ENCODE measurements at regions not wholly inside any gene's neighbourhood (a gene's known extent, or its start where the extent isn't known, plus 50 kb on each side); places are given as distances from the start of the nearest gene placed in this dataset.
"Not testable (repeated sequence)": the region's sequence is repeated elsewhere in the genome, so short reads cannot be mapped to it uniquely, and the experiment has no call there.

DNA sequence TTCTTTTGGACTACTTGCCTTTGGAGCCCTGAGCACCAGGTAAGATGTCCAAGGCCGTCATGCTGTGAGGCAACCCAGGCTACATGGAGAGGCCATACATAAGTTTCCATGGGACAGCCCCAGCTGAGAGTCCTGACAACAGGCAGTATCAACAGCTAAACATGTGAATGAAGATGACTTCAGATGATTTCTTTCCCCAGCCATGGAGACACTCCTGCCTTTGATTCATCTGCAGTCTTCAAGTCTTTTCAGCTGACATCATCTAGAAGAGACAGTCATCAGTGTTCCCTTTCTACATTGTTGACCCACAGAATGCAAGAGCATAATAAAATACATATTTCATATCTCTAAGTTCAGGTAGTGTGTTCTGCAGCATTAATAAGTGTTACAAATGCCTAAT, 398.7 kb downstream of the BTG1 start:
- 100% methylated on average over 1 of the region's 1 CpG for WGBS
- Histone ChIP-seq H3K4me3 (ENCODE audit: low read depth, low read length) (no peak overlapping the region), H3K4me1 (ENCODE audit: insufficient read depth) (no peaks in the 10 kb centered on the region), H3K27ac (ENCODE audit: low read depth) (no peak overlapping the region), H3K36me3 (ENCODE audit: insufficient read depth) (no peaks in the 10 kb centered on the region)
- DNase-seq (ENCODE audit: extremely low spot score) = no peak

DNA sequence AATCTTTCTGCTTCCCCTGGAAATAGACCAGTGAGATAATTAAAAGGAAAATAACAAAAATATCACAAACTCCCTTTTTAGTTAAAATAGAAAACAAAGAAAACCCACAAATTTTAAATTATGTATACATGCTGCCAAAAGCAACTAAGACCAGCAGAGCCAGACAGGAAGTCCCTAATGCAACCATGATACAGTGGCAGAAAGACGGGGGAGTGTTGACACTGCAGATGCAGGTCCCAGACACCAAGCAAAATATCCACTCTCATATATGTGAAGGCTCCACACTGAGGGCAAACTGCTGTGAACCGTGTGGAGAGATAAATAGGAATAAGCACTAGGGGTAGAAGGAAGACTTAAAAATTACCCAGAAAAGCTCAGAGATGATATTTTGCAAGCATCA, 401.0 kb downstream of the BTG1 start:
- 59% methylated on average over 2 of the region's 2 CpGs for WGBS
- Histone ChIP-seq H3K36me3 (ENCODE audit: insufficient read depth) (no peaks in the 10 kb centered on the region), H3K4me1 (ENCODE audit: insufficient read depth) (no peaks in the 10 kb centered on the region), H3K27ac (ENCODE audit: low read depth) (no peak overlapping the region), H3K4me3 (ENCODE audit: low read depth, low read length) (no peak overlapping the region)
- no peak for DNase-seq (ENCODE audit: extremely low spot score)

DNA sequence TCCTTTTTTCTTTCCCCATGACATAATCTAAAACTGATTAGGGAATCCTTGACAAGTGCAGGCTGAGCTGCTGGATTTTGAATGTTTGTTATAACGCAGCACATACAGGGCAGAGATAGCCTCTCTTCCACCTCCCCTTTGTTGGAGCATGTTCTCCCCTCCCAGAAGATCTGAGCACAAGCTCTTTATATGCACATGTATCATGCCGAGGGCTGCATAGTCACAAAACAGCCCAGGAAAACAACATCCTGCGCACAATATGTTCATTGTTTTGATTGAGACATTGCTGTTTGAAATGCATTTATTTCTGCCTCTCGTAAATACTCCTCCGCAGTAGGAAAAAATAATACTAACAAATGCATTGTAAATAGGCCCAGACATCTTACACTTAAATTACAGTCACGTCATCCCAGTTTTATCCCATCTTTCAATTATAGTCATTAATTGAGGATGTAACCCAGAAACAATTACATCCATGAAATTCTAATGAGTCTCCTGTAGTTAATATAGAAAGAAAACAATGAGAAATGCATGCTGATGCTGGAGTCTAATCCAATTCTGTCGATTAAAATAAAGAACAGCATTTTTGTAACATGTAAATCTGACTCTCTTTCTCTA, 401.8 kb downstream of the BTG1 start:
- no peaks in the 10 kb centered on the region for H3K36me3 ChIP-seq (ENCODE audit: insufficient read depth)
- DNase-seq (ENCODE audit: extremely low spot score) = no peak
- H3K4me1 ChIP-seq (ENCODE audit: insufficient read depth) = no peaks in the 10 kb centered on the region
- no peak overlapping the region for H3K27ac ChIP-seq (ENCODE audit: low read depth)
- no peak overlapping the region for H3K4me3 ChIP-seq (ENCODE audit: low read depth, low read length)
- WGBS = 75% methylated on average over 7 of the region's 7 CpGs

DNA sequence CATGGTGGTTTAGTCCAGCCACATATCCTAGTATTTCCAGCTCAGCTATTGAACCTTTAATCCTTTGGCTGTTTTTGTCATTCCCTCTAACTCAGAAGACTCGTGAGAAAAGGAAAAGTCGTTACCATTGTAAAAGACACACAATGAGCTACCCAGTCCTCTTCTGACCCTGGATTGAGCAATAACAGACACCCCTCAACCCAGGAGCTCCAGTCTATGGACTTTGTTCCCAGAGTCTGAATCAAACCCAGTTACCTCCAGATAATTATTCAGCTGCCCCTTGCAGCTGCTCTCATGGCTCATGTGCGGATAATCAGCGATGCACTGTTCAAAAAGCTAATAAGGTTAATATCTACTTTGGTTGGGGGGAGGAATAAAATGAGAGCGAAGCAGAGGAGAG, 402.4 kb downstream of the BTG1 start:
- Histone ChIP-seq H3K36me3 (ENCODE audit: insufficient read depth) (no peaks in the 10 kb centered on the region), H3K4me1 (ENCODE audit: insufficient read depth) (no peaks in the 10 kb centered on the region), H3K27ac (ENCODE audit: low read depth) (no peak overlapping the region), H3K4me3 (ENCODE audit: low read depth, low read length) (no peak overlapping the region)
- no peak for DNase-seq (ENCODE audit: extremely low spot score)
- WGBS = 91% methylated on average over 5 of the region's 5 CpGs

DNA sequence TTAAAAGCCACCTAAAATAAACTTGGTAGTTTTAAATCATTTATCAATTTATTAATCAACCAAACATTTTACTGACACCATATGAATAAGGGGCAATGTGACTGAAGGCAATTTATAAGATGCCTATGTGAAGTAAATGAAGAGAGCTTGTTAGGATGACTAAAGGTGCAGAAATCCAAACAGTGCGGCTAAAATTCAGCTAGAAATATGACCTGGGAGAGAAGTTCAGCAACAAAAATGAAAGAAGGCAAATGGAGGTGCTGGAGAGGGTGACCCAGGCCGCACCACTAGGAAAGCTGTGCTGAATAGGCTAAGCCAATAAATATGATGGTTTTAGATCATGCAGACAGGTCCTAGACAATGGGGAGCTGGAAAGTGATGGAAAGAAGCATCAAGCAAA, 403.7 kb downstream of the BTG1 start:
- Histone ChIP-seq H3K36me3 (ENCODE audit: insufficient read depth) (no peaks in the 10 kb centered on the region), H3K27ac (ENCODE audit: low read depth) (no peak overlapping the region), H3K4me1 (ENCODE audit: insufficient read depth) (no peaks in the 10 kb centered on the region), H3K4me3 (ENCODE audit: low read depth, low read length) (no peak overlapping the region)
- WGBS = 87% methylated on average over 2 of the region's 2 CpGs
- no peak for DNase-seq (ENCODE audit: extremely low spot score)

DNA sequence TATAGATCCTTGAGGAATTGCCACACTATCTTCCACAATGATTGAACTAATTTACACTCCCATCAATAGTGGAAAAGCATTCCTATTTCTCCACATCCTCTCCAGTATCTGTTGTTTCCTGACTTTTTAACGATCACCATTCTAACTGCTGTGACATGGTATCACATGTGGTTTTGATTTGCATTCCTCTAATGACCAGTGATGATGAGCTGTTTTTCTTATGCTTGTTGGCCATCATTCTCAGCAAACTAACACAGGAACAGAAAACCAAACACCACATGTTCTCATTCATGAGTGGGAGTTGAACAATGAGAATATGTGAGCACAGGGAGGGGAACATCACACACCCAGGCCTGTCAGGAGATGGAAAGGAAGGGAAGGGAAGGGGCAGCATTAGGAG, 411.8 kb downstream of the BTG1 start:
- H3K4me1 ChIP-seq (ENCODE audit: insufficient read depth); H3K36me3 ChIP-seq (ENCODE audit: insufficient read depth); H3K27ac ChIP-seq (ENCODE audit: low read depth); H3K4me3 ChIP-seq (ENCODE audit: low read depth, low read length); DNase-seq (ENCODE audit: extremely low spot score): not testable (repeated sequence)
- 63% methylated on average over 1 of the region's 1 CpG for WGBS

DNA sequence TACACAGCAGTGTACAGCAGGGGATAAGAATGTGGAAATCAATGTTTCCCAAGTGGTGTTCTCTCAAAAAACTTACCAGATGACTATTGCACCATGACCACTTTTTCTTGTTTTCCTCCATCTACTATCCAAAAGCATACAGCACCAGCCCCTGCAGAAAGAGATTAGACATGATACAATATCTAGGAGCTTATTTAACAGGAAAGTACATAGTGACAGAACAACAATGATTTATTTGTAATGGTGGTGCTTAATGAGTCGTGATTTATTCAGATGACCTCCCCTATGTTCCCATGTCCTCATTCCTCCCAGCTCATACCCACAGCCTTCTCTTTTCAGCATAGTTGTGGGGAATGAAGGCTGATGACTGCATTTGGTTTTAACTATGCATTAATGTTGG, 413.6 kb downstream of the BTG1 start:
- Histone ChIP-seq H3K4me1 (ENCODE audit: insufficient read depth) (no peaks in the 10 kb centered on the region), H3K4me3 (ENCODE audit: low read depth, low read length) (no peak overlapping the region), H3K27ac (ENCODE audit: low read depth) (no peak overlapping the region), H3K36me3 (ENCODE audit: insufficient read depth) (no peaks in the 10 kb centered on the region)
- 81% methylated on average over 1 of the region's 1 CpG for WGBS
- no peak for DNase-seq (ENCODE audit: extremely low spot score)

DNA sequence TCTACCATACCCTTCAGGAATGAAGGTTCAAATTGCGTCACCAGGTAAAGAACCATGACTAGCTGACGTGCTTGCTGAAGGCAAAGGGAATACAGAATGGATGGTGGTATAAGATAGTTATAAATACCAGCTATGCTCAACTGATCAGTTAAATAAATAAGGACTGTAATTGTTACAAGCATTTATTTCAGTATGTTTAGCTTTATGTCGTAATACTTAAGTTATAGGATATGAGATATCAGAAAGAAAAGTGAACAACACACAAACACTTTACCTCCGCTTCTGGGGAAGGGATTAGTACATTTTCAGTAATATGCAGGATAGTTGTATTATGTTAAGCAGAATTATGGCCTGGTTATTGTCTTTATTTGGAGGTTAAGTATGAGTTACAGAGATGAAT, 416.1 kb downstream of the BTG1 start:
- 95% methylated on average over 4 of the region's 4 CpGs for WGBS
- DNase-seq (ENCODE audit: extremely low spot score) = no peak
- H3K36me3 ChIP-seq (ENCODE audit: insufficient read depth) = no peaks in the 10 kb centered on the region

DNA sequence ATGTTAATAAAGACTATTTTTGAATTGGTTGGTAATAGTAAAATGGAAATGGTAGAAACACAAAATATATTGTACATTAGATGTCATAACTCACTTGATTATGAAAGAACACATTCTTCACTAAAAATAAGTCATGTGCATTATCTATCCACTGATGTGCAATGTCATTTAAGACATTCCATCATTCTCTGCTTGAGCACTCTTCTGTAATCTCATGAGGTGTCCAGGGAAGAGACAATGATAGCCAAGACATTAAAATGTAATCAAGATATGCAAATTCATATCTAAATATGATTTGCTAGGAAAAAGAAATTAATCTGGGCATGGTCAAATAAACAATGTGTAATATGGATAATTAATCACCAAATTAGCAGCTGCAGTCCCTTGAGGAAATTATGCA, 422.5 kb downstream of the BTG1 start:
- Histone ChIP-seq H3K4me1 (ENCODE audit: insufficient read depth) (no peaks in the 10 kb centered on the region), H3K27ac (ENCODE audit: low read depth) (no peak overlapping the region), H3K36me3 (ENCODE audit: insufficient read depth) (no peaks in the 10 kb centered on the region), H3K4me3 (ENCODE audit: low read depth, low read length) (no peak overlapping the region)
- no peak for DNase-seq (ENCODE audit: extremely low spot score)

More for the DNA sequence above, 416.1 kb downstream of the BTG1 start:
- no peaks in the 10 kb centered on the region for H3K4me1 ChIP-seq (ENCODE audit: insufficient read depth)
- H3K27ac ChIP-seq (ENCODE audit: low read depth) = no peak overlapping the region
- no peak overlapping the region for H3K4me3 ChIP-seq (ENCODE audit: low read depth, low read length)

DNA sequence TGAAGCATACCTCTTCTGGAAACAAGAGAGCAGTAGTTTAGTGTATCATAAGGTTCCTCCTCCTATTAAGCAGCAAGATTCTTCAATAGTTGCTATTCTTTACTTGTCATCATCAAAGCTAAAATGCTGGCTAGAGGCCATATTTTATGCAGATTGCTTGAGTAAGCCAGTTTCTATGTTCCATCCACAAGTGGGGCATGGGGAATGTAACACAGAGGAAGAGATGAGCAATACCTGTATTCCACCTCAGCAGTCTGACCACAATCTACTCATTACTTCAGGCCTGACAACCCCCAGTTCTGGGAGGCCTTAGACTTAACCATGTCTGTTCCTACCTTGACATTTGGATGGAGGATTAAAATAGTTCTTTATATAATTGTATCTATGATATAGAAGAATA, 423.6 kb downstream of the BTG1 start:
- Histone ChIP-seq H3K36me3 (ENCODE audit: insufficient read depth) (no peaks in the 10 kb centered on the region), H3K4me1 (ENCODE audit: insufficient read depth) (no peaks in the 10 kb centered on the region), H3K27ac (ENCODE audit: low read depth) (no peak overlapping the region), H3K4me3 (ENCODE audit: low read depth, low read length) (no peak overlapping the region)
- no peak for DNase-seq (ENCODE audit: extremely low spot score)

DNA sequence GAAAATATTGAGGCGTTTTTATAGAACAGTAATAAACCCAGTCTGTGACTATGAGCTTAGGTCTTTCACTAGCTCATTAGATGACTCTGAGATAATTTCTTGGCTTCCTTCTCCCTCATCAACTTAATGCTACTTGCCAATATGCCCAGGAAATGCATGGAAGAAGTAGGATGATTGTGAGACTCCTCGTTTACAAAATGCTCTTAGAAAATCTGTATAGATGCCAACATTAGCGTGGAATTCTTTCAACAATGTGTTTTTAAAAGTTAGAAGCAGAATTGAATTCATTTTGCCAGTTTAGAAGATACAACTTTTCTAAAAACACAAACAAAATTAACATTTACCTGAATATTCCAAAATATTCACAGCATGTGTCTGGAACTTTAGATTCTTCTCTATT, 424.6 kb downstream of the BTG1 start:
- DNase-seq (ENCODE audit: extremely low spot score) = no peak
- no peak overlapping the region for H3K27ac ChIP-seq (ENCODE audit: low read depth)
- H3K4me1 ChIP-seq (ENCODE audit: insufficient read depth) = no peaks in the 10 kb centered on the region
- 65% methylated on average over 3 of the region's 3 CpGs for WGBS
- H3K36me3 ChIP-seq (ENCODE audit: insufficient read depth) = no peaks in the 10 kb centered on the region
- H3K4me3 ChIP-seq (ENCODE audit: low read depth, low read length) = no peak overlapping the region

DNA sequence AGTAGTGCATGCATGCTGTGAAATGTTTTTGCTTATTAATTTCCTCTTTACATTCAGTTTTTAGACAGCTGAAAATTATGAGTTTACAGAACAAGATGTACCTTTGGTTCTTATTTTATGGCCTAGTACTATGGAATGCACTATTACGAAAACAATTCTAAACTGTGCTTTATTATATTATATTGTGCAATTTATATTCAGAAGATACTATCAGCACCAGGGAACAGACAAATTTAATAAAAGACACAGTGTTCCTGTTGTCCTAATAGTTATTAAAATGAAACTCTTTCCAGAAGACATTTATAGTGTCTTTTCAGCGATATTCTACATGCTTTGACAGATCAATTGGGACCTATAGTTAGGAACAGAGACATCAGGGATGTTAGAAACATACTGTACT, 427.3 kb downstream of the BTG1 start:
- WGBS = 87% methylated on average over 2 of the region's 2 CpGs
- no peak overlapping the region for H3K27ac ChIP-seq (ENCODE audit: low read depth)
- no peaks in the 10 kb centered on the region for H3K36me3 ChIP-seq (ENCODE audit: insufficient read depth)
- H3K4me1 ChIP-seq (ENCODE audit: insufficient read depth) = no peaks in the 10 kb centered on the region
- DNase-seq (ENCODE audit: extremely low spot score) = peak; percentile 23
- no peak overlapping the region for H3K4me3 ChIP-seq (ENCODE audit: low read depth, low read length)

DNA sequence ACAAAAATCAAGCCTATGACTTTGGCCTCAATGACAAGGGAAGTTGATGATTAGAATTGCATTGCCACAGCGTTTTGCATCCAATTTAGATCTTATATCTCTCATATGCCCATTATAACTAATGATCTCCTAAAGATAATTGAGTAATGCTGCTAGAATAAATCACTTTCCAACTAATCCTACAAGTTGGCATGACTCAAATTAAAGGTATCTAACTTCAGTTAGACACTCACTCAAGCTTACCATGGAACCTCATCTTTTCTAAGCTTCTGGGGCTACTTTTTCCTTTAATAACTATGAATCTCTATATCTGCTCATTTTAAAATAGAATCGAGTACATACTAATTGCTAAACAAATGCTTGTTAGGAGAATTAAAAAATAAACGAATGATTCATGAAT, 427.8 kb downstream of the BTG1 start:
- Histone ChIP-seq H3K4me3 (ENCODE audit: low read depth, low read length) (no peak overlapping the region), H3K4me1 (ENCODE audit: insufficient read depth) (no peaks in the 10 kb centered on the region), H3K27ac (ENCODE audit: low read depth) (no peak overlapping the region), H3K36me3 (ENCODE audit: insufficient read depth) (no peaks in the 10 kb centered on the region)
- WGBS = 87% methylated on average over 3 of the region's 3 CpGs
- no peak for DNase-seq (ENCODE audit: extremely low spot score)

DNA sequence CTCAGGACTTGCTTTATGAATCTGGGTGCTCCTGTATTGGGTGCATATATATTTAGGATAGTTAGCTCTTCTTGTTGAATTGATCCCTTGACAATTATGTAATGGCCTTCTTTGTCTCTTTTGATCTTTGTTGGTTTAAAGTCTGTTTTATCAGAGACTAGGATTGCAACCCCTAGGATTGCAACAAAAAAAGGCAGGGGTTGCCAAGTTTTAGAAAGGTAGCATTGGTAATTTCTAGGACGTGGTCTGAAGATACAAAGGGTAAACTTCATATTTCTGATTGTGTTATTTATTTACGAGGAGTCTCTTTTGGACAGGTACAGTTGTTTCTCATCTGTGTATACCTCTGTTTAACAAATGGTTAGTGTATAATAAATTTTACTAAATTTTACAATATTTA, 433.7 kb downstream of the BTG1 start:
- WGBS = 93% methylated on average over 2 of the region's 2 CpGs
- not testable (repeated sequence) for H3K27ac ChIP-seq (ENCODE audit: low read depth); DNase-seq (ENCODE audit: extremely low spot score); H3K4me1 ChIP-seq (ENCODE audit: insufficient read depth); H3K36me3 ChIP-seq (ENCODE audit: insufficient read depth); H3K4me3 ChIP-seq (ENCODE audit: low read depth, low read length)

DNA sequence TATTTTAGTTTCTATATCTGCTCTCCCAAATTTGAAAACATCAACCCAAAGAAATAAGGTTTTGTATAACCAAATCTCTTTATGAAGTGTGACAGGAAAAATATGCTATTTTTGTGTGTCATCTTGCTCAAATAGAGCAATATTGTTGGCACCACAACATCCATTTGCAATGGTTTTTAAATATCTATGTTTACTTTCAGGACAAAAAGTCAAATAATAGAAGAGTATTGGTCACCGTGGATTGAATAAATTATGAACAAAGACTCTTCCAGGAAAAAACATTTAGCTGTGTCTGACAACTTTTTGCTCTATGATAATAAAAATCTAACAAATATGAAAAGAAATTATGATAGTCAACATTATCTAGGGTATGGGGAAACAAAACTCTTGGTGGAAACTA, 439.2 kb downstream of the BTG1 start:
- Histone ChIP-seq H3K4me1 (ENCODE audit: insufficient read depth) (no peaks in the 10 kb centered on the region), H3K27ac (ENCODE audit: low read depth) (no peak overlapping the region), H3K36me3 (ENCODE audit: insufficient read depth) (no peaks in the 10 kb centered on the region), H3K4me3 (ENCODE audit: low read depth, low read length) (no peak overlapping the region)
- no peak for DNase-seq (ENCODE audit: extremely low spot score)
- 64% methylated on average over 1 of the region's 1 CpG for WGBS
